Esophagus squamous epithelium (tissue), 5 donors: ENCODE measurements at regions not wholly inside any gene's neighbourhood (a gene's known extent, or its start where the extent isn't known, plus 50 kb on each side); places are given as distances from the start of the nearest gene placed in this dataset.

ENCODE experiments used
- DNase-seq: peaks from one replicate; lab custom pipeline; 2025; lab: John Stamatoyannopoulos, UW
- H3K27ac ChIP-seq, 4 donors: fragments of 200-600 bp; sonication (generic); one replicate each; pipeline ENCODE4 v1.5.1; 2016 to 2019; ENCODE audit warnings: mild to moderate bottlenecking in 1 of 4
- H3K27me3 ChIP-seq, 4 donors: fragments of 200-600 bp; sonication (generic); 1 replicate in 3 of 4; 2 replicates in 1 of 4; pipeline versions ENCODE4 v1.5.1 to v1.6.0; 2017 to 2021; ENCODE audit warnings: antibody characterized with exemption in 1 of 4
- H3K36me3 ChIP-seq, 3 donors: fragments of 200-600 bp; sonication (generic); one replicate each; pipeline ENCODE4 v1.5.1; 2016 to 2019
- H3K4me1 ChIP-seq, 3 donors: fragments of 200-600 bp; sonication (generic); one replicate each; pipeline ENCODE4 v1.5.1; 2017 to 2019
- H3K4me3 ChIP-seq, 4 donors: fragments of 200-600 bp; sonication (generic); 1 replicate in 3 of 4; 2 replicates in 1 of 4; pipeline ENCODE4 v1.5.1; 2016 to 2019; ENCODE audit warnings: mild to moderate bottlenecking in 2 of 4, moderate library complexity in 1 of 4
- H3K9me3 ChIP-seq, 3 donors: fragments of 200-600 bp; sonication (generic); one replicate each; pipeline ENCODE4 v1.5.1; 2016 to 2019
- POLR2A ChIP-seq, 4 donors: fragments of 450-650 bp; IDR thresholded peaks; one replicate each; pipeline ENCODE4 v1.6.1; 2017; ENCODE audit warnings: antibody characterized with exemption in 4 of 4, mild to moderate bottlenecking in 4 of 4, moderate library complexity in 3 of 4
- WGBS, 2 donors: methylation state at CpG; one replicate each; pipeline ENCODE4 v1.1.5; 2018; 5-methylcytosine and 5-hydroxymethylcytosine counted together
- intact Hi-C: fragments of 100-400 bp; cut with DNase I; formaldehyde crosslinking; loops from one replicate; pipeline ENCODE4 v1.15.0; 2022
- TF ChIP-seq, protein P1 (sequence below), 6 experiments: fragments of 450-650 bp in 4 of 6; fragments of 200-600 bp in 2 of 6; sonication (generic) in 2 of 6; IDR thresholded peaks; one replicate each; pipeline ENCODE4 v1.5.1; 2016 to 2019; ENCODE audit warnings: antibody characterized with exemption in 6 of 6, mild to moderate bottlenecking in 4 of 6, moderate library complexity in 4 of 6
- donor health status: DM: yes; HTN: yes; CAD: no.

DNA sequence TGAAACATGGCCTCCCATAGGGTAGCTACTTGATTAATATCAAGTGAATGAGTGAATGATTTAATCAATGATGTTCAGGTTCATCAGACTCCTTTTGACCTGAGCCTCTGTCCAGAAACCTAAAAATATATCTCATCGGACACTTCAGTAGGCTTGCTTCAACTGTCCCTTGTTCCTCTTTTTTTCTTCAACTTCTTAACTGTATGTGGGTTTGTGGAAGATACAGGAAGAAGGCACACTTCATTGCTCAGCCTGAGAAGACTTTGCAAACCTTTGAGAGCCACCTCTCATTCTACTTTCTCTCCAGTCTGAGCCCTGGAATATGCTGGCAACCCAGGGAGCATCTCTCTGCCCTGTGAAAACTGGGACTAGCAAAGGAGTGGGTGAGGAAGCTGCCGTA lies 557.0 kb downstream of the FGF9 start:
- 85 to 90% methylated on average over 1 to 2 of the region's 2 CpGs for WGBS, 2 donors
- H3K4me3 ChIP-seq = no peak overlapping the region
- no peak for TF ChIP-seq POLR2A (IDR thresholded peaks at IDR 0.05)
- no peaks in the 10 kb centered on the region for H3K4me1 ChIP-seq
- no peak overlapping the region for H3K27ac ChIP-seq
- intact Hi-C loops = no loop called here
- DNase-seq = no peak
- H3K9me3 ChIP-seq = no peaks in the 10 kb centered on the region
- no peaks in the 10 kb centered on the region for H3K36me3 ChIP-seq
- no peaks in the 10 kb centered on the region for H3K27me3 ChIP-seq

DNA sequence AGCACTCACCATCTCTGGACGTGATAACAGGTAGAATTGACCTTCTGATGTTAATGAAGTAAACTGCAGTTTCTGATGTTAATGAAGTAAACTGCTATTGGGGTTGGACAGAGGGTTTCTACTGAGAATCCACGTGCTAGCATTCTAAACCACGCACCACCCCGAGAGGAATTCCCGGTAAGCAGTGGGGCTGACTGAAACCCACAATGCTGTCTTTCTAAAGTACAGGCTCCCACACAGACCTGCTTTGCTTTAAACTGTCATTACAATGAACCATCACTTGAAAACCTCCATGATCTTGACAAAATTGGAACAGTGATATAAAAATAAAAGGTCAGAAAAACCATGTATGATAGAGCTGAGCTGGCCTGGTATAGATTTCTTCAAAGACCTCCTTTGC lies 559.0 kb downstream of the FGF9 start:
- no peak for DNase-seq
- no peaks in the 10 kb centered on the region for H3K27me3 ChIP-seq
- TF ChIP-seq, protein P1, sequence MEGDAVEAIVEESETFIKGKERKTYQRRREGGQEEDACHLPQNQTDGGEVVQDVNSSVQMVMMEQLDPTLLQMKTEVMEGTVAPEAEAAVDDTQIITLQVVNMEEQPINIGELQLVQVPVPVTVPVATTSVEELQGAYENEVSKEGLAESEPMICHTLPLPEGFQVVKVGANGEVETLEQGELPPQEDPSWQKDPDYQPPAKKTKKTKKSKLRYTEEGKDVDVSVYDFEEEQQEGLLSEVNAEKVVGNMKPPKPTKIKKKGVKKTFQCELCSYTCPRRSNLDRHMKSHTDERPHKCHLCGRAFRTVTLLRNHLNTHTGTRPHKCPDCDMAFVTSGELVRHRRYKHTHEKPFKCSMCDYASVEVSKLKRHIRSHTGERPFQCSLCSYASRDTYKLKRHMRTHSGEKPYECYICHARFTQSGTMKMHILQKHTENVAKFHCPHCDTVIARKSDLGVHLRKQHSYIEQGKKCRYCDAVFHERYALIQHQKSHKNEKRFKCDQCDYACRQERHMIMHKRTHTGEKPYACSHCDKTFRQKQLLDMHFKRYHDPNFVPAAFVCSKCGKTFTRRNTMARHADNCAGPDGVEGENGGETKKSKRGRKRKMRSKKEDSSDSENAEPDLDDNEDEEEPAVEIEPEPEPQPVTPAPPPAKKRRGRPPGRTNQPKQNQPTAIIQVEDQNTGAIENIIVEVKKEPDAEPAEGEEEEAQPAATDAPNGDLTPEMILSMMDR (IDR thresholded peaks at IDR 0.05) = no peak
- TF ChIP-seq POLR2A (IDR thresholded peaks at IDR 0.05) = no peak
- no peaks in the 10 kb centered on the region for H3K36me3 ChIP-seq
- intact Hi-C loops = no loop called here
- H3K27ac ChIP-seq = no peak overlapping the region
- H3K4me1 ChIP-seq = no peaks in the 10 kb centered on the region
- WGBS, 2 donors = 79 to 82% methylated on average over 5 of the region's 5 CpGs
- no peak overlapping the region for H3K4me3 ChIP-seq
- no peaks in the 10 kb centered on the region for H3K9me3 ChIP-seq

DNA sequence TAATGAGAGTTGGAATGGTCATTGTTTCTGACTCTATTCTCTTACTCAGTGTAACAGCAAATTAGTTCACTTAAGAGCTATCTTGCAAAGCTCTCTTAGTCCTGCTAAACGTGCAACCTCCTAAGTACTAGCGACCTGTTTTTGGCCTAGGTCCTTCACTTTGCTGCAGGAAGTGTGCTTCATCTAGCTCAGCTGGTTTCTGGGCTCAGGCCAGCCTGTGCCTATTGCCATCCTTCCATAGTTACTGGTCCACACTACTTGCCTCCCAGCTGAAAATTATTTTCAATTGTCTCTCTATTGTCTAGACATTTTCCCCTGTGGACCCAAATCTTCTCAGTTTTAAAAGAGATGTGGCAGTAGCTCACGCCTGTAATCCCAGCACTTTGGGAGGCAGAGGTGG lies 561.3 kb downstream of the FGF9 start:
- TF ChIP-seq POLR2A (IDR thresholded peaks at IDR 0.05) = no peak
- TF ChIP-seq, protein P1 (IDR thresholded peaks at IDR 0.05) = no peak
- Histone ChIP-seq H3K27me3 (no peaks in the 10 kb centered on the region), H3K27ac (no peak overlapping the region), H3K9me3 (no peaks in the 10 kb centered on the region), H3K4me1 (no peaks in the 10 kb centered on the region), H3K36me3 (no peaks in the 10 kb centered on the region), H3K4me3 (no peak overlapping the region)
- WGBS, 2 donors = 58 to 76% methylated on average over 3 of the region's 3 CpGs
- DNase-seq = no peak
- intact Hi-C loops = no loop called here

DNA sequence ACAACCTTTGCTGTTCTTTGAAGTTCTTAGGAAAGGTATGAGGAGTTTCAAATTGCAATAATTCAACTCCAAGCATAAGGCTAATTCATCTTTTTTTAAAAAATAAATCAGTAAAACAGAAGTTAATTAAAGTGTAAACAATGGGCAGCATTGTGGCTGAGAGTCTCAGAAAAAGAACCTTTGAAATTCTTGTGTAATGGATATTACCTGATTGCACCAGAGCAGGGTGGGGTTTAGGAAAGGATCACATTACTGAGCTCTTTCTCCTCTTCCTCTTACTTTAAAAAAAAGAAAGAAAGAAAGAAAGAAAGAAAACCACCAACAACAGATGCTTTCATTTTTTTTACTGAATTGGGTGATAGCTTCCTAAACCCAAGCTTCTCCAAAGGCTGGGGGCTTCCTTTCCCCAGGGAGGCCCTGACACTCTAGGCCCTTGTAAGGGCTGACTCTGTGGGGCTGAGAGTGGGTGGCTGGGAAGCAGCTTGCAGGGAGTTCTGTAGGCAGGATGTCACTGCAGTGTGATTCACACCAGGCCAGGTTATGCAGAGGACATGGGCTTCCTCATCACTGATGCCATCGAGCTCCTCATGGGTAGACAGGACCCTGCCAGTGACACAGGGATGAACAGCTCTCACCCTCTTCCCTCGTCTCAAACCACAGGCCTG lies 564.5 kb downstream of the FGF9 start:
- no peaks in the 10 kb centered on the region for H3K4me1 ChIP-seq
- 46 to 53% methylated on average over 2 of the region's 2 CpGs for WGBS, 2 donors
- TF ChIP-seq POLR2A (IDR thresholded peaks at IDR 0.05) = no peak
- TF ChIP-seq, protein P1 (IDR thresholded peaks at IDR 0.05) = no peak
- H3K36me3 ChIP-seq = no peaks in the 10 kb centered on the region
- no peaks in the 10 kb centered on the region for H3K27me3 ChIP-seq
- no peaks in the 10 kb centered on the region for H3K9me3 ChIP-seq
- DNase-seq = no peak
- no peak overlapping the region for H3K4me3 ChIP-seq
- H3K27ac ChIP-seq = no peak overlapping the region
- intact Hi-C loops = no loop called here

DNA sequence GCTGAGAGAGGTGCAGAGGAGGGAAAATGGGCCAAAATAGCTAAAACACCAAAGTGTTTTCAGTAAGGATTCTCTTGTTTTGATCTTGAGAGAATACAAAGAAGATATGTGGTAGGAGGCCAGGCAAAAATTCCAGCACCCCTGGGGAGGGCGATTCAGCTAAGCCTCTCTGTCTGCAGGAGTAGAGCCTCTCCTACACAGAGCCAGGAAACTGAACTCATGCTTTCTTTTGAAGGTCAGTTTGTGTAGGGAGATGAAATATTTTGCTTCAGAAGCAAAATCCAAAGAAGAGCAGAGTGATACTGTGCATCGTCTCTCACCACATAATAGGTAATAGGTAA lies 565.0 kb downstream of the FGF9 start:
- no peak for TF ChIP-seq POLR2A (IDR thresholded peaks at IDR 0.05)
- TF ChIP-seq, protein P1 (IDR thresholded peaks at IDR 0.05) = no peak
- H3K27me3 ChIP-seq = no peaks in the 10 kb centered on the region
- H3K4me1 ChIP-seq = no peaks in the 10 kb centered on the region
- DNase-seq = no peak
- H3K36me3 ChIP-seq = no peaks in the 10 kb centered on the region
- H3K27ac ChIP-seq = no peak overlapping the region
- 62 to 64% methylated on average over 2 of the region's 2 CpGs for WGBS, 2 donors
- H3K9me3 ChIP-seq = no peaks in the 10 kb centered on the region
- no peak overlapping the region for H3K4me3 ChIP-seq
- intact Hi-C loops = no loop called here

DNA sequence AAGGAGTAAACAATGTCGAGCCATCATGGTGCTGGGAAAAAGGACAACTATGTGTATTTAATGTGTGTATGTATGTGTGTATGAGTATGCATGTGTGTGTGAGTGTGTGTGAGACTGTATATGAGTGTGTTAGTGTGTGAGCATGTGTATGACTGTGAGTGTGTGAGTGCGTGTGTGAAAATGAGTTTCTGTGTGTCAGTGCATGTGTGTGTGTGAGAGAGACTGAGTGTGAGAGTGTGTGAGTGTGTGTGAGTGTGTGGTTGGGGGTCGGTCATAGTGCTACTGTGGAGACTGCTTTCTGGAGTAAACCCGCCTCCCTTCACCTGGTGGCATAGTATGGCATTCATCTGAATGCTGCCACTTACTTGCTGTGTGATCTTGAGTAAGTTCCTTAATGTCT lies 567.4 kb downstream of the FGF9 start:
- 74 to 98% methylated on average over 4 of the region's 4 CpGs for WGBS, 2 donors
- H3K4me1 ChIP-seq = no peaks in the 10 kb centered on the region
- no peaks in the 10 kb centered on the region for H3K36me3 ChIP-seq
- H3K4me3 ChIP-seq = no peak overlapping the region
- H3K27ac ChIP-seq = no peak overlapping the region
- DNase-seq = no peak
- TF ChIP-seq, protein P1 (IDR thresholded peaks at IDR 0.05) = no peak
- no peak for TF ChIP-seq POLR2A (IDR thresholded peaks at IDR 0.05)
- H3K9me3 ChIP-seq = no peaks in the 10 kb centered on the region
- intact Hi-C loops = no loop called here
- no peaks in the 10 kb centered on the region for H3K27me3 ChIP-seq
